NB4 (cell line): ENCODE measurements at regions not wholly inside any gene's neighbourhood (a gene's known extent, or its start where the extent isn't known, plus 50 kb on each side); places are given as distances from the start of the nearest gene placed in this dataset.

Source experiments
- DNase-seq: peaks from one replicate; pipeline ENCODE4 v3.0.0; 2010; ENCODE audit warnings: low read depth
- H3K4me3 ChIP-seq: one replicate; pipeline ENCODE4 v1.5.1; 2011; ENCODE audit warnings: mild to moderate bottlenecking, low read depth, low read length, moderate library complexity
- CTCF ChIP-seq: IDR thresholded peaks from one replicate; pipeline ENCODE4 v1.5.1; 2012; ENCODE audit warnings: low read depth, low read length
- MYC ChIP-seq: IDR thresholded peaks from 2 replicates; pipeline ENCODE4 v1.6.1; 2011; ENCODE audit warnings: low read depth, low read length
- POLR2A ChIP-seq: IDR thresholded peaks from 2 replicates; pipeline ENCODE4 v1.6.1; 2011; ENCODE audit warnings: mild to moderate bottlenecking; ENCODE audit not compliant: insufficient read length; ENCODE audit errors: extremely low read depth
- TF ChIP-seq, protein P1 (sequence below): IDR thresholded peaks from 2 replicates; pipeline ENCODE4 v1.6.1; 2011; ENCODE audit warnings: low read depth, low read length

GRCh38 chr5:125695996-125696655 lies 727.1 kb upstream of the GRAMD2B start:
- TF ChIP-seq POLR2A (no peak), CTCF (no peak), MYC (no peak)
- TF ChIP-seq, protein P1, sequence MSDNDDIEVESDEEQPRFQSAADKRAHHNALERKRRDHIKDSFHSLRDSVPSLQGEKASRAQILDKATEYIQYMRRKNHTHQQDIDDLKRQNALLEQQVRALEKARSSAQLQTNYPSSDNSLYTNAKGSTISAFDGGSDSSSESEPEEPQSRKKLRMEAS = no peak
- no peak for DNase-seq
- no peak overlapping the region for H3K4me3 ChIP-seq

DNA sequence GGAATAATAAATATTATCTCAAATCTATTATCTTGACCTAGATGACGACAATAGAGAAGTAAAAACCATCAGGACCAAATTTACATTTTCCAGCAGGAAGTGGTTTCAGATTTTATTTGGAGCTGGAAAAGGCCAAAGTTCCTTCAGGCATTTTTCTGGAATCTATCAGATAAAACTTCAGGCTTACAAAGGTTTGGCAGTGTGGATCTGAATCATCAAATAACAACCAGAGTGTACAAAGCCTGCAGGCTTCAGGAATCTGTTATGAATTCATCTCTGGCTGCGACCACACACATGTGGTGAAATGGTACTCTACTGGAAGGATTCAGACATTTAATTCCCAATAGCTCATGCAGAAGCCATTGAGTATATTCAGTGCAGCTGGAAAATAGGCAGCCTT lies 726.4 kb upstream of the GRAMD2B start:
- TF ChIP-seq POLR2A (no peak), MYC (no peak), CTCF (no peak)
- TF ChIP-seq, protein P1 = no peak
- H3K4me3 ChIP-seq = no peak overlapping the region
- no peak for DNase-seq

DNA sequence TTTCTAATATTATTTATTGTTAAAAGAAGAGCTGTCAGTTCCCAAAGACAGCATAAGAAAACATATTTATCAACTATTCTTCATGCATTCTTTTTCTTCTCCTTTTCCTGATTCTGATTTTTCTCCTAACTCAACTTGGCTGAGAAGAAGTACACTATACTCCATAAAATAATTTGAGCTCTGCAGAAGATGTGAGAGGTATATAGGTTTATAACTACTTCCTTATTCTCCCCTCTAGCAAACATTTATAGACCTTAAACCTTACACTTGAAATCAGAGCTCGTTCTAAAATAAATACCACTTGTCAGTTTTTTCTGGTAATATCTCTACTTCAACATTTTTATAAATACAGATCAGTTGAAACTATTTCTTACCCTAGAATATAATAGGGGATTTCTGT lies 724.8 kb upstream of the GRAMD2B start:
- TF ChIP-seq CTCF = no peak
- no peak for TF ChIP-seq POLR2A
- TF ChIP-seq MYC = no peak
- TF ChIP-seq, protein P1 = no peak
- H3K4me3 ChIP-seq = no peak overlapping the region
- no peak for DNase-seq

DNA sequence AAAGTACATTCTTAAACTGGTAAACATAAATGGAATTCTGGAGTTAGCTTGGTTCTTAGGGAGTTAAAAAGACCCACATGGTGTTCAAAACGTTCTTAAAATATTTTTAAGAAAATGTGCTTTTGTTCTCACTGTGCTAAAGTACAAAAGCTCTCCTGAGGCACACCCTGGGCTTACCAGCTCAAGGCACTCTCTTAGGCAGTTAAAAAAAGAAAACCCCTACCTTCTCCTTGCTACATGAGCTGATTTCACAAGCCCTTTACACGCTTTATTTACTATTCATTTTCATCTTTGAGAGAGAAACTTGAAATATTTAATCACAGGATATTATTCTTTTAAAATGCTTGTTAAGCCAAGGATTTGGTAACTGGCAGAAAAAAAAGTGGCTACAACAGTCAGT lies 723.3 kb upstream of the GRAMD2B start:
- H3K4me3 ChIP-seq = no peak overlapping the region
- no peak for DNase-seq
- TF ChIP-seq MYC (no peak), POLR2A (no peak), CTCF (no peak)
- TF ChIP-seq, protein P1 = no peak

- TF ChIP-seq, protein P1 = no peak
- TF ChIP-seq MYC = no peak
- no peak for TF ChIP-seq CTCF
- TF ChIP-seq POLR2A = no peak
- no peak for DNase-seq
- no peak overlapping the region for H3K4me3 ChIP-seq
Measured at GRCh38 chr5:125700380-125700861, 722.8 kb upstream of the GRAMD2B start.
